ENCODE measurements at regions not wholly inside any gene's neighbourhood (a gene's known extent, or its start where the extent isn't known, plus 50 kb on each side); places are given as distances from the start of the nearest gene placed in this dataset.

DNA sequence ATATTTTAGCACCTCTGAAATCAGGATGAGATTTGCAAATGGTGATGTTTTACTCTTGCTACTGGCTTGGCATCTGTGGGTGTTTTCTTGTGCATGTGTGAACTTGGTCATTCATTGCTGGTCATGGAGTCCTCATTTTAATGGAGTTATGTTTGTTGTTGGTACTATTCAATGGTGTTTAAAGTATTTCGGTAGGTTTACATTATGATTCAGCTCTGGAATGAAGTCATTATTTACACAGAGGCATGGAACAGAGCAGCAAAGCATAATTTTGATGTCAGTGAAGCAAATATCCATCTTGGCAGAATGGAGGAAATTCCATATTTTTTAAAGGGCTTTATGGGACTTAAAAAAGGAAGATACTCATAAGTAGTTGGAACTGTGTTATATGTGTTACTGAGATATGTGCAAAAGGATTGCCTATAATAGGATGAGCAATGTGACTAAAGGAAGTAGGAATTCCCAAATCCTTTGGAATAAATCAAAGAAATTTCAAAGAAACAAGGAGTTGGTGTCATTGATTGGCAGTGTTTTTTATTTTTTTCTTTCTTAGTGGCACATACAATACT is 147.4 kb downstream of the ACTBL2 start:
- no peak for DNase-seq

- DNase-seq, result no peak
Observed at GRCh38 chr5:57334475-57334874, 148.1 kb downstream of the ACTBL2 start.

- DNase-seq, result peak in 2 of 58 donors; percentile 9 to 24
Observed at GRCh38 chr5:57332361-57332760, 150.2 kb downstream of the ACTBL2 start.

- peak in 1 of 58 donors; percentile 7 for DNase-seq
Observed at GRCh38 chr5:57327561-57328367, 153.9 kb downstream of the GPBP1 start.

DNA sequence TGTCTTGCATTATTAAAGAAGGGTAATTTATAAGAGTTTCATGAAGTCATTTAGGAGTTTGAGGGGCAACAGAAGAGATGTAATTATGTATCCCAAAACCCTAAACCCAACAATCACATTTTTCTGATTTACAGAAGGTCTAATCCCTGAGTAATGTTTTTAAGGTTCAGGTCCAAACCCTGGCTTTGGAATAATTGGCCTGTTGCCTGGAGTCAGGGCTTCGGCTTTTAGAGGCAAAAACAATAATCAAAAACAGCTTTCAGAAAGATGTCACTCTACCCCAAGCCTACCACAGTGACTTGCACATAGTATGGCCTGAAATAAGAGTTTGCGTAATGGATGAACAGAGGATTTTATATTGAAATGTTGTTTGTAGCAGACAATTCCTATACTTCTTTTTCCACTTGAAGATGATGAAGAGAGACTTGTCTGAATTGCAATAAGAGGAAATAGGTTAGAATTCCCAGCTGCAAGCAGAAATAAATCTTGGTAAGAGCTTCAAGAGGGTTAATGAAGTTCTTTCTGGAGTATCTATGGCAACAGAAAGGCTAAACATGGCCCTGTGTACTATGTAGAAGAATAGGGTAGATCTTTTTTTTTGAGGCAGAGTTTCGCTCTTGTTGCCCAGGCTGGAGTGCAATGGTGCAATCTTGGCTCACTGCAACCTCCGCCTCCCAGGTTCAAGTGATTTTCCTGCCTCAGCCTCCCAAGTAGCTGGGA is 152.0 kb downstream of the GPBP1 start:
- no peak for DNase-seq

DNA sequence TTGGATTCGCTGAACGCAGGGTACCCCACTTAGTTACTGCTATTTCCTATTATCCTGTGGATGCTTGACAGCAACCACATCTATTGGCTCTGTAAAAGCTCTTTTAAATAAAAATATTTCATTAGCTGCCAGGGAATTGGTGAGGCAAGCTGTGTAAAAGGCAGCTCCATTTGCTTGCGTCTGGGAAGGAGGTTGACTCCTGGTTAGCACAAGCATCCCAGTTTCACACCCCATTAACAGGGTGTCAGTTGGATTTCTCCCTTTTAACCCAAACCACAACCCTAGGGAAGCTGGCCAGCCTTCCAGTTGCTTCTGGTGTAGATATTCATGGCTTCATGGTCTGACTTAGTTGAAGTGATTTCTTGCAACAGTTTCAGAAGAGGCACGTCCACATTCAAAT is 151.0 kb downstream of the GPBP1 start:
- DNase-seq, result no peak

- DNase-seq, result peak in 1 of 58 donors; percentile 41
Observed at GRCh38 chr5:57324181-57324580, 150.3 kb downstream of the GPBP1 start.

DNA sequence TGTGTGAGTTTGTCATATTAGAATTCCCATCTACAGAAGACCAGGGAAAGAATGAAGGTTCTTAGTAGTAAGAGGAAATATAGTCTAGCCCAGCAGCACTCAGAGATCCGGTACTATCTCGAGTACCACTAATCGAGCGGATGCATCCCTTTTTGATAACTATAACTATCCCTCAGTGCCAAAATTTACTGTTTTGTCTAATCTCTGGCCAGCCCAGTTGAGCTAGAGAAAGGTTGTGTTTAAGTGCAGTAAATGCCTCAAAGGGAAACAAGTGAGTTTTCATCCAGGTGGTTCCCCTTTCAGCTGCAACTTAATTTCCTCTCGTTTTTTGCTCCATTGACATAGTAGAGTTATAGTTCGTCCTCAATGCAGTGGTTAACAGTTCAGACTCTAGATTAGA is 146.7 kb downstream of the GPBP1 start:
- no peak for DNase-seq

GRCh38 chr5:57319628-57320027 is 145.8 kb downstream of the GPBP1 start:
- DNase-seq, result peak in 16 of 58 donors; percentile 3 to 65 (median 15)

- DNase-seq, result no peak
Observed at GRCh38 chr5:57318251-57318650, 144.4 kb downstream of the GPBP1 start.

DNA sequence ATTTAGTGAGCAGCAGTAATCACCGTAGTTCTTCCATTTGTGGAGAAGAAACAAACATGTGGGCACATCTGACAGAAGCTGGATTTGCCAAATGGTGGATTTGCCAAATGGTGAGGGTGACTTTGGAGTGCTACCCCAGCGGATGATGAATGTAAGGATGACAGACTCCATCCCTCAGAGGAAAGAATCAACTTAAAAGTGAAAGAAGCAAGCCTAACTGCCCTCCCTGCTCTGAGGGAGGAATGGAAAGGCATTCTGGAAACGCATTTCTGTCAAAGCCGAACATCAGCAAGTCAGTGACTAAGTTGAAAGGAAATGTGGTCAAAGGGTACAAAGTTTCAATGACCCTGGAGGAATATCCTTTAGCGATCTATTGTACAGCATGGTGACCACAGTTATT is 143.5 kb downstream of the GPBP1 start:
- DNase-seq, result no peak

DNA sequence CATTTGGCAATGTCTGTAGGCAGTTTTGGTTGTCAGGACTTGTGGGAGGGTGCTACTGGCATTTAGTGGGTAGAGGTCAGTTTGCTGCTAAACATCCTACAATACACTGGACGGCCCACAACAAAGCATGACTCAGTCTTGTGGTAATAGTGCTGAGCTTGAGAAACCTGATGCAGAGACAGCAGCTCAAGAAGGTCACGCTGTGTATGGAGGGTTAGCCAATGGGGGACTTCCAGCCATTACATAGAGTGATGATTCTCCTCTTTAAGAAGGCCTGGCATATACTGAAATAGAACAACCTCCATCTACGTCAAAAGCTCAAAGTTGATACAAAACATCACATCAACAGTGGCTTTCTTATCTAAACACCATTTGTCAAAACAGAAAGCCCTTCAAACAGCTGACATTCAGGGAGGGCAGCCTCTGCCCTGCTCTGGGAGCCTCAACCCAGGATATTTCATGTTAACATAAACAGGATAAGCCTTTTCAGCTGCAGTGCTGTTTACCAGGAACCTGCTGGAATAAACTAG is 143.0 kb downstream of the GPBP1 start:
- no peak for DNase-seq

GRCh38 chr5:57315941-57316340 is 142.1 kb downstream of the GPBP1 start:
- DNase-seq, result no peak

All from anterior cingulate cortex (tissue), 58 donors.